CD4-positive, alpha-beta memory T cell (primary cell): ENCODE measurements at regions not wholly inside any gene's neighbourhood (a gene's known extent, or its start where the extent isn't known, plus 50 kb on each side); places are given as distances from the start of the nearest gene placed in this dataset.

Experiments used
- CTCF ChIA-PET: fragments of 350-600 bp; sonication (Branson Sonifier 250); formaldehyde crosslinking; loops from one replicate; lab custom pipeline; 2021; ENCODE audit warnings: inconsistent platforms; ENCODE audit not compliant: partially characterized antibody; lab: Charles Lee
- POLR2A ChIA-PET: fragments of 350-600 bp; sonication (Branson Sonifier 250); formaldehyde crosslinking; loops from one replicate; lab custom pipeline; 2021; ENCODE audit not compliant: partially characterized antibody; lab: Charles Lee
- DNase-seq, 5 donors: peaks; one replicate each; pipeline versions ENCODE4 v3.0.0 to v3.0.0-alpha.2; 2020 to 2022; ENCODE audit warnings: mixed read lengths in 1 of 5
- H3K27ac ChIP-seq: one replicate; pipeline ENCODE4 v1.7.0; 2013; ENCODE audit warnings: low read depth, low read length
- H3K27me3 ChIP-seq: 2 replicates; pipeline ENCODE4 v1.7.0; 2013; ENCODE audit warnings: mild to moderate bottlenecking, low read length, moderate library complexity; ENCODE audit not compliant: insufficient read depth
- H3K36me3 ChIP-seq: 2 replicates; pipeline ENCODE4 v1.7.0; 2013; ENCODE audit warnings: mild to moderate bottlenecking, low read length, moderate library complexity; ENCODE audit not compliant: insufficient read depth
- H3K4me1 ChIP-seq: 2 replicates; pipeline ENCODE4 v1.7.0; 2013; ENCODE audit warnings: mild to moderate bottlenecking, low read length, moderate library complexity; ENCODE audit not compliant: insufficient read depth
- H3K4me3 ChIP-seq, 2 donors: one replicate each; pipeline ENCODE4 v1.7.0; 2013; ENCODE audit warnings: low read length in 2 of 2, mild to moderate bottlenecking in 1 of 2
- H3K9me3 ChIP-seq, 2 donors: one replicate each; pipeline ENCODE4 v1.7.0; 2013; ENCODE audit warnings: low read length in 2 of 2, control low read depth in 1 of 2; ENCODE audit not compliant: control insufficient read depth in 1 of 2
- H3K27ac Mint-ChIP-seq, 7 donors: one replicate each; pipeline ENCODE4 v1.8.0; 2020 to 2021; ENCODE audit warnings: mixed read lengths in 7 of 7, mild to moderate bottlenecking in 6 of 7, inconsistent platforms in 3 of 7, moderate library complexity in 3 of 7
- H3K27me3 Mint-ChIP-seq, 2 donors: one replicate each; pipeline ENCODE4 v1.8.0; 2020 to 2021; ENCODE audit warnings: mixed read lengths in 2 of 2
- H3K36me3 Mint-ChIP-seq, 2 donors: one replicate each; pipeline ENCODE4 v1.8.0; 2020 to 2021; ENCODE audit warnings: mixed read lengths in 2 of 2, inconsistent platforms in 1 of 2, mild to moderate bottlenecking in 1 of 2
- H3K4me1 Mint-ChIP-seq, 4 donors: one replicate each; pipeline ENCODE4 v1.8.0; 2020 to 2021; ENCODE audit warnings: mixed read lengths in 4 of 4, mild to moderate bottlenecking in 1 of 4
- H3K4me3 Mint-ChIP-seq, 8 donors: one replicate each; pipeline ENCODE4 v1.8.0; 2020 to 2021; ENCODE audit warnings: mixed read lengths in 8 of 8, mild to moderate bottlenecking in 7 of 8, moderate library complexity in 6 of 8, inconsistent platforms in 3 of 8
- H3K9me3 Mint-ChIP-seq, 8 donors: one replicate each; pipeline ENCODE4 v1.8.0; 2020 to 2021; ENCODE audit warnings: mixed read lengths in 8 of 8, mild to moderate bottlenecking in 5 of 8, inconsistent platforms in 3 of 8, moderate library complexity in 1 of 8
- intact Hi-C: fragments of 100-400 bp; cut with micrococcal nuclease; formaldehyde crosslinking; loops from one replicate; pipeline ENCODE4 v1.15.1; 2023

DNA sequence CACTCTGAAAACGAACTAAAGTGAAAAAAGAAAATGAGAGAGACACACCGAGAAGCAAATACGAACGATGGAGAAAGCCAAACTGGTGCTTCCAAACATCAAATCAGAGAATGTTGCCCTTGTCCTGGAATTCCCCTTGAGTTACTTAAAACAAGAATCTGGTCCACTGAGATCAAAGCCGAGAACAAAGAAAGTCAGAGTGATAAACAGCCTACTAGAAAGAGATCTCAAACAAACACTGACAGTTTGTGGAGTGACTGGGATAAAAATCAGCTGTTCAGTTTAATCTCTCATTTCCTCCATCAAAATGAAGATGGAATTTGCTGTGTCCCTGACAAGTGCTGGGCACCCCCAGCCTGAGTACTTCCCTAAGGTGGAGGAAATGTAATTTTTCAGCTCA, 582.6 kb downstream of the NR2F1-AS1 start:
- Histone ChIP-seq H3K9me3 (no peaks in the 10 kb centered on the region), H3K36me3 (no peaks in the 10 kb centered on the region), H3K4me1 (no peaks in the 10 kb centered on the region), H3K4me3 (no peak overlapping the region), H3K27me3 (no peaks in the 10 kb centered on the region), H3K27ac (no peak overlapping the region)
- Mint-ChIP-seq H3K36me3 (no peaks in the 10 kb centered on the region), H3K27ac (peak overlapping the region in 1 of 7 donors; percentile 15), H3K27me3 (no peaks in the 10 kb centered on the region), H3K4me1 (no peaks in the 10 kb centered on the region), H3K4me3 (no peak overlapping the region), H3K9me3 (peaks cover 0 to 14% (median 2%) of the 10 kb centered on the region in 8 donors)
- intact Hi-C loops, result no loop called here
- DNase-seq, result no peak
- ChIA-PET CTCF (no interaction called here), POLR2A (no interaction called here)

- Histone ChIP-seq H3K4me3 (no peak overlapping the region), H3K27me3 (no peaks in the 10 kb centered on the region), H3K4me1 (no peaks in the 10 kb centered on the region), H3K9me3 (no peaks in the 10 kb centered on the region), H3K36me3 (no peaks in the 10 kb centered on the region), H3K27ac (no peak overlapping the region)
- Mint-ChIP-seq H3K4me1 (no peaks in the 10 kb centered on the region), H3K27ac (no peak overlapping the region), H3K9me3 (peaks cover 0 to 17% (median under 1%) of the 10 kb centered on the region in 8 donors), H3K4me3 (no peak overlapping the region), H3K27me3 (no peaks in the 10 kb centered on the region), H3K36me3 (no peaks in the 10 kb centered on the region)
- ChIA-PET POLR2A (no interaction called here), CTCF (no interaction called here)
- DNase-seq, result no peak
- intact Hi-C loops, result no loop called here
These were observed 586.6 kb downstream of the NR2F1-AS1 start for GRCh38 chr5:92994392-92994791.

DNA sequence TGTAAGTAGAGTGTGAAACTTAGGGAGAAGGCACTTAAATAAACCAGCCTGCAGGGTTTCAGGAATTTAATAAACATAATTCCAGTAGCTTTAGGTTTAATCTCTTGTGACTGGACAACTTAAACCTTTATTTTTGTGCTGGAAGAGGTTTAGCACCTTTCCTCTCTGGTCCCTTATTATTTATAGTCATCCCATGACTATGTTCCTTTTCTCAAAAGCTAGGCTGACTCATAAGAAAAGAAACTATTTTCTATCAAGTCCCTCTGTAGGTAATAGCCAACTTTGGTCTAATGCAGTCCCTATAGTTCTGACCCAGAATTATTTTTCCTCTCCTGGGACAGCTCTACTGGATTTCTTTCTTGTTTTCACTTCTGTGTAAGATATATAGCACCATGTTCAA, 588.9 kb downstream of the NR2F1-AS1 start:
- H3K4me3 Mint-ChIP-seq, result no peak overlapping the region
- ChIA-PET POLR2A (no interaction called here), CTCF (no interaction called here)
- intact Hi-C loops, result no loop called here
- no peaks in the 10 kb centered on the region for H3K36me3 ChIP-seq
- H3K27ac ChIP-seq, result no peak overlapping the region
- no peak overlapping the region for H3K27ac Mint-ChIP-seq
- H3K9me3 ChIP-seq, result no peaks in the 10 kb centered on the region
- no peak for DNase-seq
- peaks cover 0 to 18% (median 3%) of the 10 kb centered on the region in 8 donors for H3K9me3 Mint-ChIP-seq
- no peaks in the 10 kb centered on the region for H3K27me3 Mint-ChIP-seq
- H3K4me1 ChIP-seq, result no peaks in the 10 kb centered on the region
- no peaks in the 10 kb centered on the region for H3K27me3 ChIP-seq
- no peaks in the 10 kb centered on the region for H3K4me1 Mint-ChIP-seq
- H3K36me3 Mint-ChIP-seq, result no peaks in the 10 kb centered on the region
- no peak overlapping the region for H3K4me3 ChIP-seq

- Mint-ChIP-seq H3K36me3 (no peaks in the 10 kb centered on the region), H3K4me3 (no peak overlapping the region), H3K27me3 (no peaks in the 10 kb centered on the region), H3K27ac (no peak overlapping the region), H3K9me3 (peaks cover 0 to 18% (median 3%) of the 10 kb centered on the region in 8 donors), H3K4me1 (no peaks in the 10 kb centered on the region)
- CTCF ChIA-PET, result no interaction called here
- POLR2A ChIA-PET, result no interaction called here
- DNase-seq, result no peak
- no peak overlapping the region for H3K4me3 ChIP-seq
- H3K36me3 ChIP-seq, result no peaks in the 10 kb centered on the region
- H3K27me3 ChIP-seq, result no peaks in the 10 kb centered on the region
- no peaks in the 10 kb centered on the region for H3K4me1 ChIP-seq
- intact Hi-C loops, result no loop called here
- no peaks in the 10 kb centered on the region for H3K9me3 ChIP-seq
- no peak overlapping the region for H3K27ac ChIP-seq
These were observed 589.4 kb downstream of the NR2F1-AS1 start for GRCh38 chr5:92991581-92992067.

GRCh38 chr5:92990771-92991170, 590.2 kb downstream of the NR2F1-AS1 start:
- H3K36me3 ChIP-seq, result no peaks in the 10 kb centered on the region
- Mint-ChIP-seq H3K36me3 (no peaks in the 10 kb centered on the region), H3K27me3 (no peaks in the 10 kb centered on the region), H3K9me3 (peaks cover 0 to 18% (median 3%) of the 10 kb centered on the region in 8 donors), H3K4me1 (no peaks in the 10 kb centered on the region), H3K27ac (no peak overlapping the region), H3K4me3 (no peak overlapping the region)
- intact Hi-C loops, result no loop called here
- POLR2A ChIA-PET, result no interaction called here
- no peak for DNase-seq
- no peaks in the 10 kb centered on the region for H3K27me3 ChIP-seq
- no peaks in the 10 kb centered on the region for H3K9me3 ChIP-seq
- no peak overlapping the region for H3K27ac ChIP-seq
- no peaks in the 10 kb centered on the region for H3K4me1 ChIP-seq
- H3K4me3 ChIP-seq, result no peak overlapping the region
- CTCF ChIA-PET, result no interaction called here

DNA sequence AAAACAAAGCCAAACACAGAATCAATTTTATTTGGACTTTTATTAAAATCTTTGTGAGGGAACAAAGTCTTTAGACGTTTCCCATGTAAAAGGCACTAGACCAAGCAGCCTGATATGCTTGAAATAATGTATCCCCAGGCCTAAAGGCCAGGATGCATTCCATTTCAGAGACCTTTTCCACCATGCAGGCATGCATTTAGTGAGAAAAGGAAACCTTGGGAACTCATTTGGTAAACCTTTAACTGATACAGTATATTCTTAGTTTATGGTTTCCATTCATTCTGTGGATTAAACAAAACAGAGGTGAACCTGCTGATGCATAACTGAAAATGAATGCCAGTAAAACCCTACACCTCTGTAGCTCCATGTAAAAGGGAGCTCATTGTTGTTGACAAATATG, 600.0 kb downstream of the NR2F1-AS1 start:
- POLR2A ChIA-PET, result no interaction called here

DNA sequence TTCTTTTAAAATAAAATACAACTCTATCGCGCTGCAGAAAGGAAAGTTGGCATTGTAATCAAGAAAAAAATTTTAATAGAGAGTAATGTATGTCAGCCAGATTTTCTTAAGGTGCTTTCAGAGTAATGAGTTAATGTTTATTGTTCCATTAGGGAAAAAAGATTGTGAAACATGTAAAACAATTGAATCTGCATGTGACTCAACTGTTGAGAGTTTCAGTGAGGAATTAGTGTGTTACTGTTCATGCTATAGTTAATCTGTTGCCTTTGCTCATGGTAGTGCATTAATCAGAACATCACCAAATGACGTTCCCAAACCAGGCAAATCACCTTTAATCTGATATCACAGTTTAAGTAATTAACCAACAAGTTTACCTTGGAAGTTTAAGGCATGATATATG, 600.5 kb downstream of the NR2F1-AS1 start:
- Histone ChIP-seq H3K36me3 (no peaks in the 10 kb centered on the region), H3K4me3 (no peak overlapping the region), H3K27me3 (no peaks in the 10 kb centered on the region), H3K27ac (no peak overlapping the region), H3K9me3 (no peaks in the 10 kb centered on the region), H3K4me1 (no peaks in the 10 kb centered on the region)
- Mint-ChIP-seq H3K4me3 (no peak overlapping the region), H3K27me3 (peaks cover 0 to 4% of the 10 kb centered on the region in 2 donors), H3K27ac (no peak overlapping the region), H3K9me3 (peaks cover 0 to 5% (median 3%) of the 10 kb centered on the region in 8 donors), H3K4me1 (no peaks in the 10 kb centered on the region), H3K36me3 (no peaks in the 10 kb centered on the region)
- DNase-seq, result no peak
- intact Hi-C loops, result no loop called here
- CTCF ChIA-PET, result no interaction called here
- POLR2A ChIA-PET, result no interaction called here

More for the DNA sequence above, 600.0 kb downstream of the NR2F1-AS1 start:
- Mint-ChIP-seq H3K36me3 (no peaks in the 10 kb centered on the region), H3K27ac (no peak overlapping the region), H3K9me3 (peaks cover 0 to 5% (median 3%) of the 10 kb centered on the region in 8 donors), H3K4me3 (no peak overlapping the region), H3K27me3 (peaks cover 0 to 4% of the 10 kb centered on the region in 2 donors), H3K4me1 (no peaks in the 10 kb centered on the region)
- no peak overlapping the region for H3K4me3 ChIP-seq
- no peaks in the 10 kb centered on the region for H3K27me3 ChIP-seq
- no peak overlapping the region for H3K27ac ChIP-seq
- DNase-seq, result no peak
- CTCF ChIA-PET, result no interaction called here
- no peaks in the 10 kb centered on the region for H3K36me3 ChIP-seq
- intact Hi-C loops, result no loop called here
- H3K4me1 ChIP-seq, result no peaks in the 10 kb centered on the region
- H3K9me3 ChIP-seq, result no peaks in the 10 kb centered on the region

DNA sequence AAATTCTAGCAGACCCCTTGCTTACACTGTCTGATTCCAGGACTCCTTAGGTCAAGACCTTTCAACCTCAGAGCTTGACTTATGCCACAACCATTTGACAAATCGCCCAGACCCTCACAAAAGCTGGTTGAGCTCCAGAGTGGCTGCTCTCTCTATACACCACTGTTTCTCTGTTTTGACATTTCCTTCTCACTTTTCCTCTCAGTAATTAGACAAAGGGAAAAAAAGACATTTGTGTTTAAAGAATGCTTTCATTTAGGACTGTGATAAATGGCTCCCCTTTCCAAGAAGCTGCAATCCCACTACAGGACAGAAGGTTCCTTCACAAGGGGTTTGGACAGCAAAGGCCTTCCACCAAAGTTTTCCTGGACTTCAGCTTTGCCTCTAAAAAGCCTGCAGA, 601.3 kb downstream of the NR2F1-AS1 start:
- POLR2A ChIA-PET, result no interaction called here
- DNase-seq, result no peak
- Histone ChIP-seq H3K4me3 (no peak overlapping the region), H3K9me3 (no peaks in the 10 kb centered on the region), H3K36me3 (no peaks in the 10 kb centered on the region), H3K4me1 (no peaks in the 10 kb centered on the region), H3K27me3 (no peaks in the 10 kb centered on the region), H3K27ac (no peak overlapping the region)
- intact Hi-C loops, result no loop called here
- CTCF ChIA-PET, result interaction anchor here (1.2 kb wide), 1 partner anchor 16 kb away, joined by 3 read pairs; no protein-coding TSS in a partner anchor
- Mint-ChIP-seq H3K36me3 (no peaks in the 10 kb centered on the region), H3K4me3 (no peak overlapping the region), H3K27ac (peak overlapping the region in 1 of 7 donors; percentile 9), H3K4me1 (no peaks in the 10 kb centered on the region), H3K27me3 (peaks cover 0 to 4% of the 10 kb centered on the region in 2 donors), H3K9me3 (peaks cover 0 to 5% (median 2%) of the 10 kb centered on the region in 8 donors)
